NCI-H446 treated with DMSO at 0.1 percent for 48 hours (cell line): ENCODE measurements at regions not wholly inside any gene's neighbourhood (a gene's known extent, or its start where the extent isn't known, plus 50 kb on each side); places are given as distances from the start of the nearest gene placed in this dataset.

Source experiments
- DNase-seq: peaks from one replicate; lab custom pipeline; 2025; lab: John Stamatoyannopoulos, UW

- DNase-seq, result peak; percentile 34
Observed at GRCh38 chr2:216911886-216912285, 52.0 kb upstream of the TNP1 start.

GRCh38 chr2:216911008-216911407 lies 51.1 kb upstream of the TNP1 start:
- peak; percentile 31 for DNase-seq

DNA sequence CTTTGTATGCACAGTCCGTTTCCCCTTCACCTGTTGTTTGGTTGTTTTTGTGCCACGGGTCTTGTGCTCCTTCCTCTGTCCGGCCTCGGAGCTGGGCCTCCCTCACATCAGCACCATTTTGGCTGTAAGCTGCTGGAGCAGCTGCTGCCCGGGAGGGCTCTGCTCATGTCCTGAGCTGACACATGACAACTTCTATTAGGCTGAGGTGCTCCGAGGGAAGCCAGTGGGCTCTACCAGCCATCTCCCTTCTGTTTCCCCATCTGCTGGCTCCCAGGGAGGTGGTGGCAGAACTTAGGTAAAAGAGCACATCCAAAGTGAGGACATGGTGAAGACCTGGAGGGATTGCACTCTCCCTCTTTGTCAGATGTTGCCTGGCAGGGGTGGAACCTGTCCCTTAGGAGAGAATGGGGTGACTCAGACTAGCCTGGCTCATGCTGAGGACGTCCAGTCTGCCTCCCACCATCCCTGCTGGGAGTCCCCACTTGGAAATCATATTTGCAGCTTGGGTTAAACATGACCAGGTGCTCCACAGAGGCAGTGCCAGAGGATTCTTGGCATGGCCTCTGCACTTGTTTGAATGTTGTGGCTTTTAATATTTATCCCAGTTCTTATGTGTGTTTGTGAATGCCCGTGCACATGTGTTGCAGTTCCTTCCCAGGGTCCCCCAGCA lies 49.8 kb upstream of the TNP1 start:
- DNase-seq, result peak; percentile 80
